Activated T-cell treated with anti-CD3 and anti-CD28 coated beads, Interleukin-2, amount 50 U/mL, for 24 hours (primary cell): ENCODE measurements at regions not wholly inside any gene's neighbourhood (a gene's known extent, or its start where the extent isn't known, plus 50 kb on each side); places are given as distances from the start of the nearest gene placed in this dataset.

Experiments
- DNase-seq: peaks from one replicate; pipeline ENCODE4 v3.0.0-alpha.2; 2020
- H3K27ac Mint-ChIP-seq: 2 replicates; pipeline ENCODE4 v1.8.0; 2020; ENCODE audit warnings: mild to moderate bottlenecking, mixed read lengths
- H3K27me3 Mint-ChIP-seq: 2 replicates; pipeline ENCODE4 v1.8.0; 2020; ENCODE audit warnings: mixed read lengths
- H3K36me3 Mint-ChIP-seq: 2 replicates; pipeline ENCODE4 v1.8.0; 2020; ENCODE audit warnings: low read depth, mixed read lengths
- H3K4me1 Mint-ChIP-seq: 2 replicates; pipeline ENCODE4 v1.8.0; 2020; ENCODE audit warnings: low read depth, mixed read lengths
- H3K4me3 Mint-ChIP-seq: 2 replicates; pipeline ENCODE4 v1.8.0; 2020; ENCODE audit warnings: mild to moderate bottlenecking, moderate library complexity, mixed read lengths
- H3K9me3 Mint-ChIP-seq: 2 replicates; pipeline ENCODE4 v1.8.0; 2020; ENCODE audit warnings: mixed read lengths

- H3K4me1 Mint-ChIP-seq = no peaks in the 10 kb centered on the region
- H3K27ac Mint-ChIP-seq = no peak overlapping the region
- no peak for DNase-seq
- peaks cover 4% of the 10 kb centered on the region for H3K27me3 Mint-ChIP-seq
- no peaks in the 10 kb centered on the region for H3K36me3 Mint-ChIP-seq
- H3K9me3 Mint-ChIP-seq = no peaks in the 10 kb centered on the region
- no peak overlapping the region for H3K4me3 Mint-ChIP-seq
Observed at GRCh38 chr13:50721672-50721992, 121.9 kb downstream of the DLEU7 start.

- H3K36me3 Mint-ChIP-seq = no peaks in the 10 kb centered on the region
- DNase-seq = no peak
- H3K9me3 Mint-ChIP-seq = no peaks in the 10 kb centered on the region
- no peak overlapping the region for H3K27ac Mint-ChIP-seq
- peaks cover 4% of the 10 kb centered on the region for H3K27me3 Mint-ChIP-seq
- H3K4me3 Mint-ChIP-seq = no peak overlapping the region
- H3K4me1 Mint-ChIP-seq = no peaks in the 10 kb centered on the region
Observed at GRCh38 chr13:50722440-50723125, 120.9 kb downstream of the DLEU7 start.

GRCh38 chr13:50724438-50724837, 119.1 kb downstream of the DLEU7 start:
- Mint-ChIP-seq H3K27me3 (peaks cover 4% of the 10 kb centered on the region), H3K4me1 (no peaks in the 10 kb centered on the region), H3K9me3 (no peaks in the 10 kb centered on the region), H3K4me3 (no peak overlapping the region), H3K27ac (no peak overlapping the region), H3K36me3 (no peaks in the 10 kb centered on the region)
- DNase-seq = no peak

- no peak overlapping the region for H3K4me3 Mint-ChIP-seq
- peaks cover 7% of the 10 kb centered on the region for H3K27me3 Mint-ChIP-seq
- H3K4me1 Mint-ChIP-seq = no peaks in the 10 kb centered on the region
- no peaks in the 10 kb centered on the region for H3K36me3 Mint-ChIP-seq
- H3K9me3 Mint-ChIP-seq = peaks cover 1% of the 10 kb centered on the region
- H3K27ac Mint-ChIP-seq = no peak overlapping the region
- DNase-seq = no peak
Observed at GRCh38 chr13:50724913-50725312, 118.6 kb downstream of the DLEU7 start.

GRCh38 chr13:50726164-50726563, 117.3 kb downstream of the DLEU7 start:
- Mint-ChIP-seq H3K27me3 (peaks cover 9% of the 10 kb centered on the region), H3K27ac (no peak overlapping the region), H3K4me3 (no peak overlapping the region), H3K9me3 (peaks cover 3% of the 10 kb centered on the region), H3K4me1 (no peaks in the 10 kb centered on the region), H3K36me3 (no peaks in the 10 kb centered on the region)
- no peak for DNase-seq

GRCh38 chr13:50729177-50729576, 114.3 kb downstream of the DLEU7 start:
- Mint-ChIP-seq H3K4me1 (no peaks in the 10 kb centered on the region), H3K4me3 (no peak overlapping the region), H3K27me3 (peaks cover 9% of the 10 kb centered on the region), H3K9me3 (peaks cover 3% of the 10 kb centered on the region), H3K36me3 (no peaks in the 10 kb centered on the region), H3K27ac (no peak overlapping the region)
- DNase-seq = no peak

GRCh38 chr13:50730496-50731351, 112.8 kb downstream of the DLEU7 start:
- Mint-ChIP-seq H3K4me1 (no peaks in the 10 kb centered on the region), H3K9me3 (peaks cover 3% of the 10 kb centered on the region), H3K27me3 (peaks cover 6% of the 10 kb centered on the region), H3K4me3 (no peak overlapping the region), H3K36me3 (no peaks in the 10 kb centered on the region), H3K27ac (no peak overlapping the region)
- DNase-seq = no peak

- H3K9me3 Mint-ChIP-seq = peaks cover 3% of the 10 kb centered on the region
- no peak for DNase-seq
Observed at GRCh38 chr13:50731400-50731799, 112.1 kb downstream of the DLEU7 start.

GRCh38 chr13:50732712-50733111, 110.8 kb downstream of the DLEU7 start:
- H3K4me1 Mint-ChIP-seq = no peaks in the 10 kb centered on the region
- H3K27me3 Mint-ChIP-seq = peaks cover 6% of the 10 kb centered on the region
- H3K9me3 Mint-ChIP-seq = peaks cover 3% of the 10 kb centered on the region
- DNase-seq = no peak
- no peak overlapping the region for H3K27ac Mint-ChIP-seq
- no peaks in the 10 kb centered on the region for H3K36me3 Mint-ChIP-seq
- no peak overlapping the region for H3K4me3 Mint-ChIP-seq

More at GRCh38 chr13:50731400-50731799, 112.1 kb downstream of the DLEU7 start:
- H3K27me3 Mint-ChIP-seq = peaks cover 6% of the 10 kb centered on the region
- H3K36me3 Mint-ChIP-seq = no peaks in the 10 kb centered on the region
- no peaks in the 10 kb centered on the region for H3K4me1 Mint-ChIP-seq
- no peak overlapping the region for H3K27ac Mint-ChIP-seq
- no peak overlapping the region for H3K4me3 Mint-ChIP-seq

GRCh38 chr13:50733392-50733791, 110.1 kb downstream of the DLEU7 start:
- DNase-seq = no peak
- Mint-ChIP-seq H3K4me3 (no peak overlapping the region), H3K27ac (no peak overlapping the region), H3K36me3 (no peaks in the 10 kb centered on the region), H3K27me3 (peaks cover 6% of the 10 kb centered on the region), H3K4me1 (no peaks in the 10 kb centered on the region), H3K9me3 (peaks cover 3% of the 10 kb centered on the region)

GRCh38 chr13:50735071-50735470, 108.4 kb downstream of the DLEU7 start:
- Mint-ChIP-seq H3K27ac (no peak overlapping the region), H3K36me3 (no peaks in the 10 kb centered on the region), H3K9me3 (peaks cover under 1% of the 10 kb centered on the region), H3K4me1 (no peaks in the 10 kb centered on the region), H3K27me3 (peaks cover under 1% of the 10 kb centered on the region), H3K4me3 (no peak overlapping the region)
- no peak for DNase-seq

- no peaks in the 10 kb centered on the region for H3K27me3 Mint-ChIP-seq
- no peak overlapping the region for H3K27ac Mint-ChIP-seq
- no peak for DNase-seq
Observed at GRCh38 chr13:50740052-50740741, 103.3 kb downstream of the DLEU7 start.

GRCh38 chr13:50742353-50742752, 101.1 kb downstream of the DLEU7 start:
- H3K27ac Mint-ChIP-seq = no peak overlapping the region
- no peaks in the 10 kb centered on the region for H3K27me3 Mint-ChIP-seq

More at GRCh38 chr13:50740052-50740741, 103.3 kb downstream of the DLEU7 start:
- H3K9me3 Mint-ChIP-seq = peaks cover 2% of the 10 kb centered on the region
- no peak overlapping the region for H3K4me3 Mint-ChIP-seq
- H3K36me3 Mint-ChIP-seq = no peaks in the 10 kb centered on the region
- H3K4me1 Mint-ChIP-seq = peaks cover 6% of the 10 kb centered on the region

GRCh38 chr13:50742968-50743367, 100.5 kb downstream of the DLEU7 start:
- Mint-ChIP-seq H3K36me3 (no peaks in the 10 kb centered on the region), H3K27me3 (no peaks in the 10 kb centered on the region), H3K4me3 (no peak overlapping the region), H3K27ac (no peak overlapping the region), H3K4me1 (peaks cover 6% of the 10 kb centered on the region), H3K9me3 (peaks cover 2% of the 10 kb centered on the region)
- no peak for DNase-seq

More at GRCh38 chr13:50742353-50742752, 101.1 kb downstream of the DLEU7 start:
- Mint-ChIP-seq H3K4me1 (peaks cover 6% of the 10 kb centered on the region), H3K36me3 (no peaks in the 10 kb centered on the region), H3K4me3 (no peak overlapping the region), H3K9me3 (peaks cover 2% of the 10 kb centered on the region)
- no peak for DNase-seq
